NCI-H82 treated with DMSO at 0.1 percent for 48 hours (cell line): ENCODE measurements at regions not wholly inside any gene's neighbourhood (a gene's known extent, or its start where the extent isn't known, plus 50 kb on each side); places are given as distances from the start of the nearest gene placed in this dataset.

Experiments used
- DNase-seq: peaks from one replicate; lab custom pipeline; 2025; ENCODE audit not compliant: unreplicated experiment; lab: John Stamatoyannopoulos, UW

- DNase-seq = peak; percentile 42
Observed at GRCh38 chr2:39513641-39514094, 76.6 kb upstream of the MAP4K3 start.

DNA sequence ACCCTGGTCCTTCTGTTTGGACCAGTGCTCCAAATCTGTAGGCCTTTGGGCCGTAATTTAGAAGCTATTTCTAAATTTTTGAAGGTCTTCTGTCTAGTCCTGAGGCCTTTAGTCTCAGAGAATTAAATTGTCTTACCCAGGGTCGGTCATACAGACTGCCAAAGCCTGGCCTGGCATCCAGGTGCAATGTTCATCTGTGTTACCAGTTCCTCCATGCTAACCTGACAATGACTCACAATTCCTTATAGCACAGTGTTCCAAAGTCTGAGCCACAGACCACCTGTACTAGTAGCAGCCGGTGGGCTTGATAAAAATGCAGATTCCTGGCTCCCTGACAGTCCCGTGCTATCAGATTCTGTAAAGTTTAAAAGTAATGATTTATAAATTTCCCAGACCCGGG is 77.7 kb upstream of the MAP4K3 start:
- DNase-seq = no peak

- DNase-seq = no peak
Observed at GRCh38 chr2:39515273-39515896, 78.3 kb upstream of the MAP4K3 start.

DNA sequence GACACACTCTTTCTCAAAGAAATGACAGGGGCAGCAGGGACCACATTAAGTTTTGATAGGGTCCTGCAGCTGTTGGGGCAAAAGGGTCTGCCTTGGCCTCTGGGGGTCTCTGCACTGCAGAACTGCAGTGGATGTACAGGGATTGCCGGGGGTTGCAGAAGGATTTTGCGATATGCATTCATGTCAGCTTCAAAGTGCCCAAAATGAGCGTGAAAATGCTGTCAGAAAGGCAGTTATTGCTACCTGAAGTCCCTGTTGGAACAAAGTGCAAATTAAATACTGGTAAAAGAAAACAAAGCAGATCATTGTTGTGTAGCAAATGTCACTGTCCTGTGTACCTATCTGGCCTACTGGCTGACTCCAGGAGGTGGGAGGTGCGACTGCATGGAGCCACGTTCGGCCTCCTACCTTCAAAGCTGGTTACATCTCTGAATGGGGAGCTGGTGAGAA is 78.8 kb upstream of the MAP4K3 start:
- DNase-seq = no peak

DNA sequence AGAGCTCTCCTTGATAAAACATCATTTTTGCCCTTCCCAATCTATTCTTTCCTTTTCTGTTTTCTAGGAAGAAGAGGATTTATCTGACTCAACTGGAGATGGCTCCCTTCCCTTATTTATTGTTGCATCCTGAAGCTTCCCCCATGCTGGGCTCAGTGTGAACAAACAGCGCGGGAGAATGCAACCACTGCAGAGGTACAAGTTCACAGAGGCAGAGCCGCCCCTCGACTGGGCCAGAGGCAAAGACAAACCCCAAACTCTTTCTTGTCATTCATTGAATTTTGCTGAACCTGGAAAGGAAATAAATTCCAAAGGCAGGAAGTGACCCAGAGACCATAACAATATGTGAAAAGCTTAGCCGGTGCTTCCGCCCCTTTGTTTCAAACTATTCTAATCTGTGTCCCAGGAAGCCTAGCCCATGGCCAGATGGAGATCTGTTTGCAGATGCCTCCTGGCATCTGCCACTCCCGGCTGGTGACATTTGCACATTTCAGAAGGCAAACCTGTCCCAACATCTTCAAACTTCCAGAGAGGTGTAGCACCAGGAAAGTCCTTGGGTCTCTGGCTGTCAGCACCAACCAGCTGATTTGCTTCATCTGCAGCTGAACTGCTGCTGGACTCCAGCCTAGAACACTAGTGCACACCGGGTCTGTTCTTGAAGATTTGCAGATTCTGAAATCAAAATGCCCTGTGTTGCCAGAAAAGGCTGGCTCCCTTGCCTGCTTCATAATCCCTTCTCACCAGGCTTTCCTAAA is 79.4 kb upstream of the MAP4K3 start:
- no peak for DNase-seq

GRCh38 chr2:39517102-39517436 is 80.0 kb upstream of the MAP4K3 start:
- no peak for DNase-seq

- DNase-seq = no peak
Observed at GRCh38 chr2:39517622-39518021, 80.5 kb upstream of the MAP4K3 start.

GRCh38 chr2:39519886-39520285 is 82.8 kb upstream of the MAP4K3 start:
- DNase-seq = no peak

DNA sequence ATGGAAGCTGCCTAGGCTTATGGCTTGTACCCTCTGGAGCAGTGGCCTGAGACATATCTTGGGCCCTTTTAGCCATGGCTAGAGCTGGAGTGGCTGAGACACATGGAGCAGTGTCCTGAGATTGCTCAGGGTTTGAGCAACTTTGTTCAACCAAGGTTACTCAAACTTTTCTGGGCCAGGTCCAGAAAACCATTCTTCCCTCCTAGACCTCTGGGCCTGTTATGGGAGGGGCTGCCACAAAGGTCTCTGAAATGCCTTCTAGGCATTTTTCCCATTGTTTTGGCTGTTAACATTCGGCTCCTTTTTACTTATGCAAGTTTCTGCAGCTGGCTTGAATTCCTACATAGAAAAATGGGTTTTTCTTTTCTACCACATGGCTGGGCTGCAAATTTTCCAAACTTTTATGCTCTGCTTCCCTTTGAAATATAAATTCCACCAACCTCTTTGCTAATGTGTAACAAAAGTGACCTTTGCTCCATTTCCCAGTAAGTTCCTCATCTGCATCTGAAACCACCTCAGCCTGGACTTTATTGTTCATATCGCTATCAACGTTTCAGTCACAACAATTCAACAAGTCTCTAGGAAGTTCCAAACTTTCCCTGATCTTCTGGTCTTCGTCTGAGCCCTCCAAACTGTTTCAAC is 84.9 kb upstream of the MAP4K3 start:
- DNase-seq = no peak

- no peak for DNase-seq
Observed at GRCh38 chr2:39522518-39522877, 85.4 kb upstream of the MAP4K3 start.

- no peak for DNase-seq
Observed at GRCh38 chr2:39523308-39524044, 86.4 kb upstream of the MAP4K3 start.

DNA sequence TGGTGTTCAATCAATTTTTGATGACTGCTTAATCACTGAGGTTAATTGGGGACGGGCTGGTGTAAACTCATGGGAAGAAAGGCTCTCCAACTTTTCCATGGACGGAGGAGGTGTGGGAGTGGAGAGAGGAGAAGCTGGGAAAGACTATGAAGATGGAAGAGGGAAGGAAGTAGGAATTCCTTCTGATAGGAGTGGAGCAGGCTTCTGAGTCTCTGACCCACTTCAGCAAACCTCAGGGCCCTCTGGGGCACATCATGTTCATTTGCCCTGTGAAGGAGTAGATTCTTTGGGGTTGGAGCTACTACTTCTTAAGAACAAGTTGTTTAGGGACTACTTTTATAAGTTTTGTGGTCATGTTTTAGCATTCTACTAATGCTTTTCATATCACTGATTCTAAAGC is 87.0 kb upstream of the MAP4K3 start:
- DNase-seq = no peak

DNA sequence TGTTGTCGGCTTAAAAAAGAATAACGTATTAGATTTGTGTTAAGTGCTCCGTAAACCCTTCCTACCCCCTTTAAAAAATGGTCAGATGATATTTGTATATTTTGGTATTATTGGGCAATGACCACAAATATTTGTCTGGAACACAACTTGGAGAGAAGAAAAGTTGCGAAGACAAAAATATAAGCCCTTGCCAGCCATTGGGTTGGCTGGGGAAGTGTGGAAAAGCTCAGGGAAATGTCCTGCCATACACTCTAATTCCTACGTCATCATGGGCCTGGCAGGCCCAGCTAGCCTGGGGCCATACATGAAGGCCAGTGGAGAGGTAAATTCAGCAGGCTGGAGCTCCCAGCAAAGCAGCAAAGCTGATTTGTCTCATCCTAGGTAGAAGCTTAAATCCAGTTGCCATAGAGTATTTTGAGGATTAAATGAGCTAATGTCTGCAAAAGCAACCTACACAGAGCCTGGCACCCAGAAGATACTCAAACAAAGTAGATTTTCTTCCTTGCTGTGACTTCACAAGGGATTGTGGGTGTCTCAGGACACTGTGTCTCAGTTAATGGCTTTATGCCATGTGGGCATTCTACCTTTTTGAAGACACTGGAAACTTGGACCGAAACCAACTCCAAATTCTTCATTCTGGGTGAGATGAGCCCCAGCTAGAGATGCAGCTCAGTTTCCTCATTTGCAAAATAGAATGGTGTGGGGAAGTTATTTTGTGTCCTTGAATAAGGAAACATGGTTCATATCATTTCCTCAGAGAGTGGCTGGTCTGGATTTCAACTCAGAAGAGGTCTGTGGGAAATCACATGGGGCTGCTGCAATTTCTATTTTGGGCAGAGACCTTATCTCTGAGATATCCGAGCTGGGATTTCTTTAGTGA is 87.9 kb upstream of the MAP4K3 start:
- peak; percentile 31 for DNase-seq

GRCh38 chr2:39525636-39526412 is 88.7 kb upstream of the MAP4K3 start:
- DNase-seq = no peak

GRCh38 chr2:39528701-39529100 is 91.6 kb upstream of the MAP4K3 start:
- DNase-seq = peak; percentile 30

DNA sequence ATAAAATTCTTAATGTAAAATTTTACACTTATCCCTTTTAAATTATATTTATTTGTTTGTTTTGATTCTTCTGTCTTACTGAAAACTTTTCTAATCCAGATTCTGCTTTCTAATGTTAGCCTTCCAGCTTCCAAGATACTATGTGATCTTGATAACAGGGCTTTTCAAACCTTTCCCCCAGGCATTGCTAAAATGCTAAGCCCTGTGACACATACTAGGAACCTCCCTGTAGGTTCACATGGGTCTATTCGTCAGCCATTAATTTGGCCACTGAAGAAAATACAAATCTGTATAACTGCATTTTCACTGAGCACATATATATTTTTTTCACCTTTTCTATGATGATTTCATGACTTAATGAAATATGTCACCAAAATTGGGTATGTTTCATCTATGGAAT is 92.8 kb upstream of the MAP4K3 start:
- DNase-seq = no peak

DNA sequence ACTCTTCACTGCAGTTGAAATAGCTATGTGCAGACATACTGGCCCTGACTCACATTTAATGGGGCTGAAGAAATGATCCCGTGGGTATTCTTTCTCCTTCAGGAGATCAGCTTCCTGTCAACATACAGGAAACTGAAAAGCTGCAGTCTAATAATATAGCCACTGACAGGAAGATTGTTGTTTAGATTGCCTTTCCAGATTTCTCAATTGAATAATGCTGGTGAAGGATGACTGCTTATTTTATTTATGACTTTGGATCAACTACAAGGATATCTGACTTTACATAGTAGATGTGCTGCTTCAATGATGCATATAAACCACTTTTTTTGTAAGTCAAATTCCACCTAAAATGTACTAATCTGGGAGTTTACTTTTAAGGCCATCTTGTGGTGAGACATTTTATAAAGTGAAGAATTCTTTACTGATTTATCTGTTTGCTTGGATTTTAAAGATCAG is 93.4 kb upstream of the MAP4K3 start:
- DNase-seq = no peak

- DNase-seq = no peak
Observed at GRCh38 chr2:39531220-39531777, 94.2 kb upstream of the MAP4K3 start.

DNA sequence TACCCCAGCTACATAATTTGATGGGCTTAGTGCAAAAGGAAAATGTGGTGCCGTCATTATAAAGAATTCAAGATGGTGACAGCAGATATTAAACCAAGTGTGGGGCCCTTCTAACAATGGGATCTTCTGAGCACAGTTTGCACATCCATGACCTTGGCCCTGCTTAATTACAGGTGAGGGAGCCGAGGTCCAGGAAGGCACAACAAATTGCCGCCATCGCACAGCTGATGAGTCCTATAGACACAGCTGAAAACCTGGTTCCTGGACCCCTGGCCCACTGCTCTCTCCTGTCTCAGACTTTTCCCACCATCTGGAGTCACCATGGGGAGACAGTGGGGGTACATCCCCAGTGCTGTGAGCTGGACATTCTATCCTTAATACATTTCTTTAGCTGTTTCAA is 95.8 kb upstream of the MAP4K3 start:
- no peak for DNase-seq
